ENCODE measurements at regions not wholly inside any gene's neighbourhood (a gene's known extent, or its start where the extent isn't known, plus 50 kb on each side); places are given as distances from the start of the nearest gene placed in this dataset.

GRCh38 chr4:75107755-75108612, 175.1 kb downstream of the PARM1 start:
- H3K9me3 ChIP-seq (replicated peaks; ENCODE audit: control insufficient read depth, insufficient read depth, low read length) = no peaks in the 10 kb centered on the region
- H3K9me1 ChIP-seq (replicated peaks; ENCODE audit: control insufficient read depth, extremely low read depth, insufficient read depth, low read length) = no peaks in the 10 kb centered on the region
- TF ChIP-seq POLR2A (IDR thresholded peaks at IDR 0.05; ENCODE audit: low read depth, low read length) = no peak
- no peak for TF ChIP-seq POLR2AphosphoS5 (IDR thresholded peaks at IDR 0.05; ENCODE audit: insufficient read depth, low read depth, low read length)
- TF ChIP-seq MAX (IDR thresholded peaks at IDR 0.05; ENCODE audit: insufficient read depth, insufficient read length) = no peak
- no peak for TF ChIP-seq FOS (IDR thresholded peaks at IDR 0.05; ENCODE audit: borderline replicate concordance, insufficient read depth, low read length)
- no peak for TF ChIP-seq MYC (IDR thresholded peaks at IDR 0.05; ENCODE audit: low read depth, low read length)
- H3K27ac ChIP-seq (ENCODE audit: insufficient read depth, low read depth, low read length) = no peak overlapping the region
- H3K4me1 ChIP-seq (ENCODE audit: control insufficient read depth, extremely low read depth, insufficient read depth, low read length) = no peaks in the 10 kb centered on the region
- H3K4me3 ChIP-seq (replicated peaks in 1 of 3; ENCODE audit: insufficient read depth in 1 of 3, low read depth in 1 of 3, low read length in 3 of 3) = no peak overlapping the region
- H4K20me1 ChIP-seq (replicated peaks; ENCODE audit: control insufficient read depth, extremely low read depth, insufficient read depth, low read length) = no peaks in the 10 kb centered on the region
- DNase-seq (ENCODE audit: low read depth, low spot score) = no peak
- no peaks in the 10 kb centered on the region for H3K79me2 ChIP-seq (ENCODE audit: control insufficient read depth, insufficient read depth, low read length)
- H3K27me3 ChIP-seq (ENCODE audit: control insufficient read depth in 2 of 2, insufficient read depth in 2 of 2, low read length in 2 of 2) = no peaks in the 10 kb centered on the region
- no peak for FAIRE-seq
- dilution Hi-C loops (cut with MboI; ENCODE audit: extremely low pct_ligation_motif_present, low sequenced_read_pairs) (no loop called here), intact Hi-C loops (cut with micrococcal nuclease) (no loop called here)
- BruUV-seq (replicated peaks) = no TSS peak
- no peaks in the 10 kb centered on the region for H3K36me3 ChIP-seq (ENCODE audit: control insufficient read depth in 2 of 2, extremely low read depth in 1 of 2, insufficient read depth in 2 of 2, low read length in 2 of 2)
- POLR2A ChIA-PET = no interaction called here
- no peak overlapping the region for H3K4me2 ChIP-seq (ENCODE audit: insufficient read depth, low read length)
- CTCF ChIA-PET = no interaction called here
- H3K9ac ChIP-seq (replicated peaks; ENCODE audit: extremely low read depth, insufficient read depth, low read length) = no peak overlapping the region
- no peak overlapping the region for H2AFZ ChIP-seq (ENCODE audit: low read depth, low read length)

- H3K79me2 ChIP-seq (ENCODE audit: control insufficient read depth, insufficient read depth, low read length) = no peaks in the 10 kb centered on the region
- no peaks in the 10 kb centered on the region for H3K9me1 ChIP-seq (replicated peaks; ENCODE audit: control insufficient read depth, extremely low read depth, insufficient read depth, low read length)
- H3K4me1 ChIP-seq (ENCODE audit: control insufficient read depth, extremely low read depth, insufficient read depth, low read length) = no peaks in the 10 kb centered on the region
- no peaks in the 10 kb centered on the region for H3K27me3 ChIP-seq (ENCODE audit: control insufficient read depth in 2 of 2, insufficient read depth in 2 of 2, low read length in 2 of 2)
- dilution Hi-C loops (cut with MboI; ENCODE audit: extremely low pct_ligation_motif_present, low sequenced_read_pairs) (no loop called here), intact Hi-C loops (cut with micrococcal nuclease) (no loop called here)
- TF ChIP-seq GATA2 (IDR thresholded peaks at IDR 0.05; ENCODE audit: insufficient read depth, insufficient read length, low read depth, low read length) (no peak), EZH2 (IDR thresholded peaks at IDR 0.05; ENCODE audit: borderline replicate concordance, low read depth, low read length, severe bottlenecking) (no peak), MYC (IDR thresholded peaks at IDR 0.05; ENCODE audit: low read depth, low read length) (no peak), CTCF (IDR thresholded peaks at IDR 0.05; ENCODE audit: extremely low read depth in 1 of 2, insufficient read depth in 1 of 2, low read depth in 1 of 2, low read length in 2 of 2) (no peak), POLR2AphosphoS5 (IDR thresholded peaks at IDR 0.05; ENCODE audit: insufficient read depth, low read depth, low read length) (no peak), MAX (IDR thresholded peaks at IDR 0.05; ENCODE audit: insufficient read depth, insufficient read length) (no peak), POLR2A (IDR thresholded peaks at IDR 0.05; ENCODE audit: low read depth, low read length) (no peak), FOS (IDR thresholded peaks at IDR 0.05; ENCODE audit: borderline replicate concordance, insufficient read depth, low read length) (no peak), JUN (IDR thresholded peaks at IDR 0.05; ENCODE audit: borderline replicate concordance, insufficient read depth, insufficient read length, low read depth) (no peak)
- H3K27ac ChIP-seq (ENCODE audit: insufficient read depth, low read depth, low read length) = no peak overlapping the region
- ChIA-PET CTCF (no interaction called here), POLR2A (no interaction called here)
- H3K4me3 ChIP-seq (replicated peaks in 1 of 3; ENCODE audit: insufficient read depth in 1 of 3, low read depth in 1 of 3, low read length in 3 of 3) = no peak overlapping the region
- no TSS peak for BruUV-seq (replicated peaks)
- FAIRE-seq (no peak), DNase-seq (ENCODE audit: low read depth, low spot score) (no peak)
- H3K9me3 ChIP-seq (replicated peaks; ENCODE audit: control insufficient read depth, insufficient read depth, low read length) = no peaks in the 10 kb centered on the region
- no peaks in the 10 kb centered on the region for H4K20me1 ChIP-seq (replicated peaks; ENCODE audit: control insufficient read depth, extremely low read depth, insufficient read depth, low read length)
- H3K9ac ChIP-seq (replicated peaks; ENCODE audit: extremely low read depth, insufficient read depth, low read length) = no peak overlapping the region
- H3K36me3 ChIP-seq (ENCODE audit: control insufficient read depth in 2 of 2, extremely low read depth in 1 of 2, insufficient read depth in 2 of 2, low read length in 2 of 2) = no peaks in the 10 kb centered on the region
- H3K4me2 ChIP-seq (ENCODE audit: insufficient read depth, low read length) = no peak overlapping the region
- no peak overlapping the region for H2AFZ ChIP-seq (ENCODE audit: low read depth, low read length)
These were observed 169.8 kb downstream of the PARM1 start for GRCh38 chr4:75102787-75103085.

All from endothelial cell of umbilical vein (primary cell).